Colon (tissue), 2 donors: ENCODE measurements at regions not wholly inside any gene's neighbourhood (a gene's known extent, or its start where the extent isn't known, plus 50 kb on each side); places are given as distances from the start of the nearest gene placed in this dataset.
"Not testable (repeated sequence)": the region's sequence is repeated elsewhere in the genome, so short reads cannot be mapped to it uniquely, and the experiment has no call there.

Source experiments
- FAIRE-seq: peaks from 2 replicates; lab custom pipeline; 2012; peaks lifted over from hg19 to GRCh38; lab: Jason Lieb, UNC
- donor health status: control.
- donor health status: control.

GRCh38 chr3:137300703-137301102 lies 342.9 kb downstream of the IL20RB start:
- no peak for FAIRE-seq

- FAIRE-seq, result no peak
These were observed 346.7 kb downstream of the IL20RB start for GRCh38 chr3:137304313-137305056.

GRCh38 chr3:137324114-137324513 lies 366.3 kb downstream of the IL20RB start:
- no peak for FAIRE-seq

GRCh38 chr3:137325170-137325569 lies 367.4 kb downstream of the IL20RB start:
- no peak for FAIRE-seq

- FAIRE-seq, result no peak
These were observed 368.2 kb downstream of the IL20RB start for GRCh38 chr3:137325934-137326333.

- no peak for FAIRE-seq
These were observed 371.8 kb downstream of the IL20RB start for GRCh38 chr3:137329594-137329993.

GRCh38 chr3:137330246-137330645 lies 372.5 kb downstream of the IL20RB start:
- FAIRE-seq, result no peak

- FAIRE-seq, result no peak
These were observed 374.5 kb downstream of the IL20RB start for GRCh38 chr3:137332297-137332696.

- no peak for FAIRE-seq
These were observed 377.7 kb downstream of the IL20RB start for GRCh38 chr3:137335478-137335877.

GRCh38 chr3:137338400-137338799 lies 380.6 kb downstream of the IL20RB start:
- FAIRE-seq, result not testable (repeated sequence)

GRCh38 chr3:137343283-137343682 lies 385.5 kb downstream of the IL20RB start:
- FAIRE-seq, result no peak

- no peak for FAIRE-seq
These were observed 389.3 kb downstream of the IL20RB start for GRCh38 chr3:137347132-137347531.

- FAIRE-seq, result no peak
These were observed 390.1 kb downstream of the IL20RB start for GRCh38 chr3:137347817-137348368.

GRCh38 chr3:137348936-137349335 lies 391.2 kb downstream of the IL20RB start:
- no peak for FAIRE-seq

GRCh38 chr3:137349557-137350348 lies 392.0 kb downstream of the IL20RB start:
- no peak for FAIRE-seq

GRCh38 chr3:137360531-137361201 lies 402.9 kb downstream of the IL20RB start:
- no peak for FAIRE-seq

- FAIRE-seq, result no peak
These were observed 382.0 kb upstream of the SOX14 start for GRCh38 chr3:137382005-137382594.

- FAIRE-seq, result no peak
These were observed 378.2 kb upstream of the SOX14 start for GRCh38 chr3:137385922-137386321.

GRCh38 chr3:137409584-137409983 lies 354.5 kb upstream of the SOX14 start:
- no peak for FAIRE-seq

GRCh38 chr3:137410028-137410427 lies 354.1 kb upstream of the SOX14 start:
- FAIRE-seq, result no peak

- no peak for FAIRE-seq
These were observed 343.7 kb upstream of the SOX14 start for GRCh38 chr3:137420198-137420995.
